Islet of Langerhans (tissue), 1 donor: ENCODE measurements at regions not wholly inside any gene's neighbourhood (a gene's known extent, or its start where the extent isn't known, plus 50 kb on each side); places are given as distances from the start of the nearest gene placed in this dataset.
A peak's percentile ranks its signal among the peaks of the same experiment; 100 is the strongest.
"Not testable (repeated sequence)": the region's sequence is repeated elsewhere in the genome, so short reads cannot be mapped to it uniquely, and the experiment has no call there.

Experiments
- FAIRE-seq: peaks from one replicate; lab custom pipeline; 2011; peaks lifted over from hg19 to GRCh38; lab: Jason Lieb, UNC

DNA sequence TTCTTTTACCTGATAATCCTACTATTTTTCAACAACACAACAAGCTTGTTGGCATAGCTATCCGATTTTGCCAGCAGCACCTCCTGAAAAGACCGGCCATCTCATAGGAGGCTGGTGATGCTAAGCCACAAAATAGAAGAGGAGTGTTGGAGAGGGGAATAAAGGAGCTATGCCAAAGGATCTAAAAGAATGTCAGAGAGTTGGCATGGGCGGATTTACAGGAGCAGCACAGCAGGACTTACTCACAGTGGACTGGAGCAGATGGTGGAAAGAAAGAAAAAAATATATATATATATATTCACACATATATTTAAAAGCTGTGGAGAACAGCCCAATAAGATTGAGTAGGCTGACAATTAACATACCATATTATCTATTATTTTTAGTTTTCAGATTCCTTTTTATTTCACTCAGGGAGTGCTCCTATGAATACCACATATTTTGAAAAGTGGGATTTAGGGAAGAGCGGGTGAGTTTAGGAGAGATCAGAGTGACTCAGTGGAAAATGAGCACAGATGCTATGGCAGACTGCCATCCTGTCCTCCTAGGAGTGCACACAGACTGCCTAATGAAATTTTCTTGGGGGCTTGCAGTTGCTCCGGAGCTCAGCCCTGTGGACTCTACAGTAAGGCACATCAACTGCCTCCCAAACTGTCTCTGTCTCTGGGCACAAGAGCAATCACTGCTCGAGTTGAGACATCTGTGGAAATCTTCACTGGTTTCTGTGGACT is 394.4 kb upstream of the CHRM3 start:
- FAIRE-seq, result no peak

- no peak for FAIRE-seq
These were observed 401.1 kb upstream of the CHRM3 start for GRCh38 chr1:238985312-238985711.

- FAIRE-seq, result no peak
These were observed 403.6 kb upstream of the CHRM3 start for GRCh38 chr1:238982736-238983135.

DNA sequence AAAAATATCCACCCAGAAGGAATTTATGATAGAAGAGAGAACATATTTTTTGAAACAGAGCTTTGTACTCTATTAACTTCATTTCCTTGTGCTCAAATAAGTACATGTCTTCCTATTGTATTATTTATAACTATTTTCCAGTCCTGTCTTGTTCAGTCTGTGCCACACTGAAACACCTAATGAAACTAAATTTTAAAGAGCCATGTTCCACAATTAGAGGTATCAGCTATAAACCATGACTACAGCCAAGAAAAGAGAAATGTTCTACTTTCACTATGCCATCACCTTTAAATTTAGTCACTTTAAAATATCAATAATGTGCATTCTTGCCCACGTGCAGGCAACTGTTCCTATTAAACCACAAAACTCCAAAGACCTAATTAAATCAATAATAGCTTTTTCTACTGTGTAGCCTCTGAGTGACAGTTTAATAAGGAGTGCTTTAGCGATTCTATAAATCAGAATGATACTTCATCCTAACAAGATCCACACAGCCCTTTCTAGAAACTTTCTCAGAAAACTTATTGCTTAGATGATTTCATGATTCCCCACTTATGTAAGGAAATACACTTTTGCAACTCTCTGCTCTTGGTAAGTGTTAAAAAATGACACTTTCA is 404.9 kb upstream of the CHRM3 start:
- FAIRE-seq, result no peak

- FAIRE-seq, result no peak
These were observed 406.3 kb upstream of the CHRM3 start for GRCh38 chr1:238980053-238980452.

- no peak for FAIRE-seq
These were observed 421.7 kb upstream of the CHRM3 start for GRCh38 chr1:238964631-238965030.

GRCh38 chr1:238962941-238963340 is 423.4 kb upstream of the CHRM3 start:
- FAIRE-seq, result no peak

GRCh38 chr1:238961790-238962189 is 424.6 kb upstream of the CHRM3 start:
- no peak for FAIRE-seq

DNA sequence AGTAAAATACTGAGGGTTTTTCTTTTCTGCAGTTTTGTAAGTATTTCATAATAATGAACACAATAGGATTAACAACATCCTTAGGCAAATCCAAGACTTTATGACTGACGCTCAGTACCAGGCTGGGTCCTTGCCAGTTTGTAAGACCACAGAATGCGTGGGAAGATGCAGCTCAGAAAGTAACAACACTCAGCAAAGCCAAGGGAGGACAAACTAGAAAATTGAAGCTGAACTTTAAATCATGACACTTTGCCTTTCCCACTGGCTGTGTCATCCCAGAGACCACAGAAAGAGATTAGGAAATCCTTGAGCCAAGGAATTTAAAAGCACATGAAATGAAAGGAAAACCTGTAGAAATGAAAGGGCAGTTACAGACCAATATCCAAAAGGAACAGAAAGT is 426.3 kb upstream of the CHRM3 start:
- FAIRE-seq, result no peak

DNA sequence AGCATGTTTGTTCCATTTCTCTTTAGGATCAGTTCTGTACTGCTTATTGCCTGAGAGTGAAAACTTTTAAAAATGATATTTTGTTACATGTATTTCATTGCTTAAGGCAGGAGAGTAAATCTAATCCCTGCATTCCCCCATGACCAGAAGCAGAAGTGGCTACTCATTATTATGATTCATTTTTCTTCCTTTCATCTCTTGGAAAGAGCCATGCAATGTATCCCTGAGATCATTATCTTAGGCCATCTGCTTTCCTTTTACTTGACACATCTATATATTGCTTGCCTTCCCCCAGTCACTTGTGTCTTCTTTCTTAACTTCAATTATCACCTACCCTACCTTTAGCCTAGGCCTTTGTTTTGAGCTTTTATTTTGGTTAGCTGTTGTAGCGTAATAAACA is 430.4 kb upstream of the CHRM3 start:
- no peak for FAIRE-seq

DNA sequence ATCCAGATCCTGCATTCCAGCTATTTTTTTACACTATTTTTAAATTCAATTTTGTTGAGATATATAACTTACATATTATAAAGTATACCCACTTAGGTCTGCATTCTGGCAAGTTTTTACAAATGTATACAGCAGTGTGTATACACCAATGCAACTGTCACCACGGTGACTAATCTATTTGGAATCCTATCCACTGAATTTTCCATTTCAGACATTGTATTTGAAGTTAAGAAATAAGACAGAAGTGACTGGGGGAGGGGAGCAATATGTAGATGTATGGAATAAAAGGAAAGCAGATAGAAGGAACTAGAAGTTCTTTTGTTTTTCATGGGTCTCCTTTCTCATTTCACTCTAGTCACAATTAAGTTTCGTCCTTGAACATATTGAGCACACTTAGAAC is 431.5 kb upstream of the CHRM3 start:
- no peak for FAIRE-seq

DNA sequence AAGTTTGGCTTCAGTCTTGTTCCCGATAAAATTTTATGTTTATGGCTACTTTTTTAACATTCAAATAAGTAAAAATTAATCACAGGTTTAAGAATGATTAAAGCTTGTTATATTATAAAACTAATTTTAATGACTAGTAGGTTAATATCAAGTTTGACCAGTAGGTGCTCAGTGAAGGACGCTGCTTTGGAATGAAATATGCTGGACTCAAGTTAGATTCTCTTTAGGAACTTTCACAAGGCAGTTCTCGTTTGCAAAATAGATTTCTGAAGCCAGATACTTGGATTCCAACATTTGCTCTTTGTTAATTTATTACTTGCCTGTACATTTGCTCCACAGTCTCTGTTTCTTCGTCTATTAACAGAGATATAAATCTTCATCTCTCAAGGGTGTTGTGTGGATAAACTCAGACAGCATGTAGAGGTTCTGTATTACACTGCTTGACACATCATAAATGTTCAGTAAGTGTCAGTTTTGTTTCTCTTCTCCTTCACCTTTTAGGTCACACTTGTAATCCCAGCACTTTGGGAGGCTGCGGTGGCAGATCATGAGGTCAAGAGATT is 432.8 kb upstream of the CHRM3 start:
- FAIRE-seq, result peak; percentile 47

DNA sequence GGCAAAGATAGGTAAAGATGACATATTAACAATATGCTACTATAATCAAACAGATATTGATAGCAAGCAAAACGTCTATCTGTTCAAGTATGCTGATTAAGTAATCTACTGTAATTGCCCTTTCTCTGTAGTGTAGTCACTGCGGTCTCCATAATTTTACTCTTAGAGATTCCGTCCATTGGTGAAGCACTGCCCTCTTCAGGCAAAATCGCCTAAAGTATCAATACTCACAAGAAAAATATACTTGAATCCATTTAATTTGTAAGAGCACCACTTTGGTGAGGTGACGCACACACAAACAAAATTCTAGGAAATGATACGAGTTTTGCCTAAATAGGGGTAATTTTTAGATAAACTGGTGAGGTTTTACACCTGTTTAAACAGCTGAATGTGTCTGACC is 434.6 kb upstream of the CHRM3 start:
- FAIRE-seq, result peak; percentile 98

DNA sequence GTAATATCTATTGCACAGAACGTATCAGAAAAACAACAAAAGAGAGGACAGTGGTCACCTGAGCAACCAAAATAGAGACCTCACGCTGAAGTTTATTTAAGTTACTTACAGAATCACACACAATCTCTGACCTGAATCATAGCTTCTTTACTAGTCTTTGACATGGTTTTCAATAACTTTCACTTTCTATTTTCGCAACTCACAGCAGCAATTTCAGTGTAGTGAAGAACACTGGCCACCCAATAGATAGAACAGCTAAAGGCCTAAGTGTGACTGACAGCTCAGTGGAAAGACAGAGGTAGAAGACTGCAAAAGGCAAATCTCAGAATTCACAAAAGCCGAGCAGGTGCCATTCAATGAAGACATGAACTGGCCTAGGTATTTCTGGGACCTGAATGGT is 435.6 kb upstream of the CHRM3 start:
- FAIRE-seq, result no peak

GRCh38 chr1:238950017-238950416 is 436.4 kb upstream of the CHRM3 start:
- FAIRE-seq, result no peak

DNA sequence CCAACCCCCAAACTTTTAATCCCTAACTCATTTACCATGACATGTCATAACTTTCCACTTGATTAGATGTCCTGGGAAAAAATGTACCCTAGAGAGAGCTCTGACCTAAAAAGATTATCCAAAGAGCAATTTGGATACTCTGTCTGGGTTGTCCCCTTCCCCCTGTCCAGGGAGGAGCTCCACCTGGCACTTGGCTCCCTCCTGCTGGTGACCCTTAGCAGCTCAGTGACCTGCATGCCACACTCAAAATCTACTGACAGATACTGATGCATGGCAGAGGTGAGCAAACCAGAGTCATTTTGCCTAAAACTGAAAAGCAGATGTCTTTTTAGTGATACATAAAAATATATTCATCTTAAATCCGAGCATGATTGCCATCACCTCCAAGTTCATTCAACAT is 442.3 kb upstream of the CHRM3 start:
- FAIRE-seq, result no peak

GRCh38 chr1:238927899-238928298 is 458.5 kb upstream of the CHRM3 start:
- no peak for FAIRE-seq

GRCh38 chr1:238916828-238917227 is 469.5 kb upstream of the CHRM3 start:
- no peak for FAIRE-seq

- no peak for FAIRE-seq
These were observed 472.0 kb upstream of the CHRM3 start for GRCh38 chr1:238914346-238914745.

GRCh38 chr1:238913210-238913609 is 473.2 kb upstream of the CHRM3 start:
- no peak for FAIRE-seq

GRCh38 chr1:238912148-238912547 is 474.2 kb upstream of the CHRM3 start:
- FAIRE-seq, result no peak

DNA sequence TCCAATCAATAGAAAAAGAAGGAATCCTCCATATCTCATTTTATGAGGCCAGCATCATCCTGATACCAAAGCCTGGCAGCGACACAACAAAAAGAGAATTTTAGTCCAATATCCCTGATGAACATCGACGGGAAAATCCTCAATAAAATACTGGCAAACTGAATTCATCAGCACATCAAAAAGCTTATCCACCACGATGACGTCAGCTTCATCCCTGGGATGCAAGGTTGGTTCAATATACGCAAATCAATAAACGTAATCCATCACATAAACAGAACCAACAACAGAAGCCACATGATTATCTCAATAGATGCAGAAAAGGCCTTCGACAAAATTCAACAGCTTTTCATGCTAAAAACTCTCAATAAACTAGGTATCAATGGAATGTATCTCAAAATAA is 483.6 kb upstream of the CHRM3 start:
- not testable (repeated sequence) for FAIRE-seq

DNA sequence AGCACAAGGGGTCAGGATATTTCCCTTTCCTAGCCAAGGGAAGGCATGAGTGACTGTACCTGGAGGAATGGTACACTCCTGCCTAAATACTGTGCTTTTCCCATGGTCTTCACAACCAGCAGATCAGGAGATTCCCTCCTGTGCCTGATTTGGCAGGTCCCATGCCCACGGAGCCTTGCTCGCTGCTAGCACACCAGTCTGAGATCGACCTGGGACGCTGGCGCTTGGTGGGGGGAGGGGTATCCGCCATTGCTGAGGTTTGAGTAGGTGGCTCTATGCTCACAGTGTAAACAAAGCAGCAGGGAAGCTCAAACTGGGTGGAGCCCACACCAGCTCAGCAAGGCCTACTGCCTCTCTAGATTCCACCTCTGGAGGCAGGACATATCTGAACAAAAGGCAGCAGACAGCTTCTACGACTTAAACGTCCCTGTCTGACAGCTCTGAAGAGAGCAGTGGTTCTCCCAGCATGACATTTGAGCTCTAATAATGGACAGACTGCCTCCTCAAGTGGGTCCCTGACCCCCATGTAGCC is 486.0 kb upstream of the CHRM3 start:
- no peak for FAIRE-seq

DNA sequence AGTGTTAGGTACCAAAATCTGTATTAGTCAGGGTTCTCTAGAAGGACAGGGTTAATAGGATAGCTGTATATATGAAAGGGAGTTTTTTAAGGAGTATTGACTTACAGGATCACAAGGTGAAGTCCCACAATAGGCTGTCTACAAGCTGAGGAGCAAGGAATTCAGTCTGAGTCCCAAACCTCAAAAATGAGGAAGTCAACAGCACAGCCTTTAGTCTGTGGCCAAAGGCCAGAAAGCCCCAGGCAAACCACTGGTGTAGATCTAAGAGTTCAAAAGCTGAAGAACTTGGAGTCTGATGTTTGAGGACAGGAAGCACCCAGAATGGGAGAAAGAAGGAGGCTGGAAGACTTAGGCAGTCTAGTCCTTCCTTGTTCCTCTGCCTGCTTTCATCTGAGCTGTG is 487.5 kb upstream of the CHRM3 start:
- no peak for FAIRE-seq
